Heart left ventricle (tissue), 16 donors: ENCODE measurements at regions not wholly inside any gene's neighbourhood (a gene's known extent, or its start where the extent isn't known, plus 50 kb on each side); places are given as distances from the start of the nearest gene placed in this dataset.

Experiments
- ATAC-seq, 4 donors: fragments of 200-7000 bp; cut with Tn5 transposase; one replicate each; pipeline ENCODE4 v1.9.1; 2020 to 2022; ENCODE audit warnings: moderate library complexity in 4 of 4, mild to moderate bottlenecking in 3 of 4, moderate number of reproducible peaks in 1 of 4
- DNase-seq, 5 donors: peaks; one replicate each; pipeline ENCODE4 v3.0.0-alpha.2; 2020
- H3K27ac ChIP-seq, 12 donors: fragments of 200-600 bp; sonication (generic) in 4 of 12; one replicate each; pipeline versions ENCODE4 v1.5.0 to v1.8.0; 2016 to 2022; ENCODE audit warnings: mild to moderate bottlenecking in 2 of 12
- H3K27me3 ChIP-seq, 9 donors: fragments of 200-600 bp; sonication (generic) in 2 of 9; one replicate each; pipeline versions ENCODE4 v1.5.1 to v1.8.0; 2016 to 2022; ENCODE audit warnings: mild to moderate bottlenecking in 3 of 9
- H3K36me3 ChIP-seq, 9 donors: fragments of 200-600 bp; sonication (generic) in 2 of 9; one replicate each; pipeline versions ENCODE4 v1.5.0 to v1.8.0; 2018 to 2022; ENCODE audit warnings: mild to moderate bottlenecking in 2 of 9
- H3K4me1 ChIP-seq, 12 donors: fragments of 200-600 bp; sonication (generic) in 4 of 12; one replicate each; pipeline versions ENCODE4 v1.5.0 to v1.8.0; 2016 to 2022; ENCODE audit warnings: mild to moderate bottlenecking in 3 of 12
- H3K4me3 ChIP-seq, 12 donors: fragments of 200-600 bp; sonication (generic) in 4 of 12; one replicate each; pipeline versions ENCODE4 v1.5.0 to v1.8.0; 2017 to 2022; ENCODE audit warnings: mild to moderate bottlenecking in 9 of 12, moderate library complexity in 4 of 12
- H3K9me3 ChIP-seq, 12 donors: fragments of 200-600 bp; sonication (generic) in 4 of 12; one replicate each; pipeline versions ENCODE4 v1.5.0 to v1.8.0; 2016 to 2022; ENCODE audit warnings: mild to moderate bottlenecking in 1 of 12
- POLR2A ChIP-seq, 2 donors: fragments of 450-650 bp; IDR thresholded peaks; one replicate each; pipeline ENCODE4 v1.6.1; 2017; ENCODE audit warnings: antibody characterized with exemption in 2 of 2, mild to moderate bottlenecking in 2 of 2, moderate library complexity in 2 of 2
- WGBS, 4 donors: extraction: QIAGEN DNeasy Blood & Tissue Kit in 2 of 4; methylation state at CpG; one replicate each; pipeline versions ENCODE4 v1.1.5 to v1.1.7; 2013 to 2018; 5-methylcytosine and 5-hydroxymethylcytosine counted together
- intact Hi-C, 10 donors: fragments of 100-400 bp; cut with DNase I; formaldehyde crosslinking; loops; one replicate each; pipeline versions ENCODE4 v1.11.1 to v1.14.2; 2022
- TF ChIP-seq, protein P1 (sequence below), 12 donors: fragments of 200-600 bp; sonication (generic) in 4 of 12; IDR thresholded peaks; one replicate each; pipeline versions ENCODE4 v1.5.0 to v1.8.0; 2018 to 2022; ENCODE audit warnings: antibody characterized with exemption in 12 of 12, mild to moderate bottlenecking in 5 of 12
- donor health status: ischemic (EF 13 %, LVEDD 7.1; RV severe dilation, severe dysfunction).
- donor health status: healthy with polysubstance abuse.
- donor health status: DM: no; HTN: yes; CAD: no.
- donor health status: DM: no; HTN: no; CAD: no.
- donor health status: ischemic (EF 25% LVEDD 6.9; RV normal size, moderate dysfunction).
- donor health status: ischemic (EF 25% LVEDD 5.7; RV mildly dilated, moderate dysfunction).
- donor health status: healthy.
- donor health status: DM: yes; HTN: yes; CAD: no.
- donor health status: ischemic (EF 35%, LVEDD 5.7; RV mildly dilated, moderate dysfunction).
- donor health status: nonischemic (EF 11% LVEDD 7.7; RV severe dilation, severe dysfunction).
- donor health status: DM: yes; HTN: yes; CAD: no.
- donor health status: PGD.
- donor health status: ischemic (EF 29% LVEDD 5.4; RV normal size, mild dysfunction).
- donor health status: nonischemic (EF 23%, LVEDD 6.1; RV moderate dilation, normal function).

DNA sequence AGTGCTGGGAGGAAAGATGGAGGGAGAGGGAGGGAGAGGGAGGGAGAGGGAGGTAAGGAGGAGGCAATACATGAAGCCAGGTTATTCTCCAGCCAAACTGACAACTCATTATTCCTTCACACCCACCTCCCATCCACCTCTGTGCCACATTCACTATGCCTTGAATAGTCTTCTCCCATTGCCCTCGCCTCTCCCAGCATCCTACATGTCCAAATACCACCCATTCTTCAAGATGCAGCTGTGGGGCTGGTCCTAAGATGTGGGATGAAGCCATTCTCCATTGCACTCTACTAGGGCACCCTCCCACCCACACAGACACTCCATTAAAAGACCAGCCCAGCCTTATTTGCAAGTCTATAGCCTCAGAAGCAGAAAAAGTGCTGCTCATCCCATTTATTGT, 165.8 kb downstream of the RRAGC start:
- TF ChIP-seq, protein P1, sequence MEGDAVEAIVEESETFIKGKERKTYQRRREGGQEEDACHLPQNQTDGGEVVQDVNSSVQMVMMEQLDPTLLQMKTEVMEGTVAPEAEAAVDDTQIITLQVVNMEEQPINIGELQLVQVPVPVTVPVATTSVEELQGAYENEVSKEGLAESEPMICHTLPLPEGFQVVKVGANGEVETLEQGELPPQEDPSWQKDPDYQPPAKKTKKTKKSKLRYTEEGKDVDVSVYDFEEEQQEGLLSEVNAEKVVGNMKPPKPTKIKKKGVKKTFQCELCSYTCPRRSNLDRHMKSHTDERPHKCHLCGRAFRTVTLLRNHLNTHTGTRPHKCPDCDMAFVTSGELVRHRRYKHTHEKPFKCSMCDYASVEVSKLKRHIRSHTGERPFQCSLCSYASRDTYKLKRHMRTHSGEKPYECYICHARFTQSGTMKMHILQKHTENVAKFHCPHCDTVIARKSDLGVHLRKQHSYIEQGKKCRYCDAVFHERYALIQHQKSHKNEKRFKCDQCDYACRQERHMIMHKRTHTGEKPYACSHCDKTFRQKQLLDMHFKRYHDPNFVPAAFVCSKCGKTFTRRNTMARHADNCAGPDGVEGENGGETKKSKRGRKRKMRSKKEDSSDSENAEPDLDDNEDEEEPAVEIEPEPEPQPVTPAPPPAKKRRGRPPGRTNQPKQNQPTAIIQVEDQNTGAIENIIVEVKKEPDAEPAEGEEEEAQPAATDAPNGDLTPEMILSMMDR (IDR thresholded peaks at IDR 0.05) = no peak
- TF ChIP-seq POLR2A (IDR thresholded peaks at IDR 0.05) = no peak
- H3K27me3 ChIP-seq = peaks cover 0 to 13% (median 6%) of the 10 kb centered on the region in 9 donors
- ATAC-seq (no peak), DNase-seq (no peak)
- intact Hi-C loops = no loop called here
- H3K4me1 ChIP-seq = no peaks in the 10 kb centered on the region
- H3K27ac ChIP-seq = no peak overlapping the region
- H3K4me3 ChIP-seq = no peak overlapping the region
- no peaks in the 10 kb centered on the region for H3K36me3 ChIP-seq
- peaks cover 0 to 6% (median 0%) of the 10 kb centered on the region in 12 donors for H3K9me3 ChIP-seq
- 33 to 56% (median 42%) methylated on average over 1 of the region's 1 CpG for WGBS, 4 donors

DNA sequence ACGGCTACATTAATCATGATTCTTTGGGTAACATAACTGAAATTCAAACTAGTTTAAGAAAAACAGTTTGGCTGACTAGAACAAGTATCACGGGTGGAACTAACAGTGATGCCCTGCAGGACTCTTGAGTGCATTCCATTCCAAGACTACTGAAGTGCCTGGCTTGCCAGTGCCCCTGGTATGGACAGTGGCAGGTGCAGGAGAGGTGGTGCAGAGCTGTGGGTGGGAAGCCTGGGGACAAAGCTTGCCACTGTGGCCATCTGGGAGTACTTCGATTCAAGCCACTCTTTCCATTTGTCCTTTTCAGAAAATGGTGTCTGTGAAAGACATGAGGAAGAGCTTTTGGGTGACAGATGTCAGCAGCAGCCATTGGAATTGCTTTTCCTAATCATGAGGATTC, 166.5 kb downstream of the RRAGC start:
- no peak overlapping the region for H3K27ac ChIP-seq
- intact Hi-C loops = no loop called here
- H3K4me1 ChIP-seq = no peaks in the 10 kb centered on the region
- WGBS, 4 donors = 73 to 81% (median 76%) methylated on average over 3 of the region's 3 CpGs
- no peaks in the 10 kb centered on the region for H3K36me3 ChIP-seq
- DNase-seq = no peak
- ATAC-seq = no peak
- H3K9me3 ChIP-seq = peaks cover 0 to 5% (median 0%) of the 10 kb centered on the region in 12 donors
- peaks cover 0 to 16% (median 10%) of the 10 kb centered on the region in 9 donors for H3K27me3 ChIP-seq
- no peak overlapping the region for H3K4me3 ChIP-seq
- TF ChIP-seq POLR2A (IDR thresholded peaks at IDR 0.05) = no peak
- TF ChIP-seq, protein P1 (IDR thresholded peaks at IDR 0.05) = no peak

DNA sequence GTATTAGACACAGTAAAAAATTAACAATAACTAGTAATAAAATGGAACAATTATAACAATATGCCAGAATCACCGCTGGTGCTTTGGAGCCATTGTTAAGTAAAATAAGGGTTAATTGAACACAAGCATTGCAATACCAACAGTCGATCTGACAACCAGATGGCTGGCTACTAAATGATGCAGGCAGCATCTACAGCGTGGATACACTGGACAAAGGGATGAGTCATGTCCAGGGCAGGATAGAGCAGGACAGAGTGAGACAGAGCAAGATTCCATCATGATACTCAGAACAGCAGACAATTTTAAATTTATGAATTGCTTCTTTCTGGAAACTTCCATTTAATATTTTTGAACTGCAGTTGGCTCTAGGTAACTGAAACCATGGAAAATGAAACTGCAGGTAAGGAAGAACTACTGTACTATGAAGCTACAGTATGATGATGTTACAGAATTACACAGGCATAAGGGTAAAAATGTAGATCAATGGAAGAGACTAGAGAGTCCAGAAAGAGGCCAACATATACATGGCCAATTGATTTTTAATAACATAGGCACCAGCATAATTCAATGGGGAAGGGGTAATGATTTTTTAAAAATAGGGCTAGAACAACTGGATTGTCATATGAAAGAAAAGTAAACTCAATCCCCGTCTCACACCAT, 168.7 kb downstream of the RRAGC start:
- Histone ChIP-seq H3K27ac (no peak overlapping the region), H3K27me3 (peaks cover 0 to 34% (median 16%) of the 10 kb centered on the region in 9 donors), H3K4me3 (no peak overlapping the region), H3K4me1 (no peaks in the 10 kb centered on the region), H3K9me3 (peaks cover 0 to 4% (median 0%) of the 10 kb centered on the region in 12 donors), H3K36me3 (no peaks in the 10 kb centered on the region)
- ATAC-seq = no peak
- DNase-seq = no peak
- 57 to 60% (median 60%) methylated on average over 4 of the region's 4 CpGs for WGBS, 4 donors
- TF ChIP-seq POLR2A (IDR thresholded peaks at IDR 0.05) = no peak
- TF ChIP-seq, protein P1 (IDR thresholded peaks at IDR 0.05) = no peak
- intact Hi-C loops = no loop called here

DNA sequence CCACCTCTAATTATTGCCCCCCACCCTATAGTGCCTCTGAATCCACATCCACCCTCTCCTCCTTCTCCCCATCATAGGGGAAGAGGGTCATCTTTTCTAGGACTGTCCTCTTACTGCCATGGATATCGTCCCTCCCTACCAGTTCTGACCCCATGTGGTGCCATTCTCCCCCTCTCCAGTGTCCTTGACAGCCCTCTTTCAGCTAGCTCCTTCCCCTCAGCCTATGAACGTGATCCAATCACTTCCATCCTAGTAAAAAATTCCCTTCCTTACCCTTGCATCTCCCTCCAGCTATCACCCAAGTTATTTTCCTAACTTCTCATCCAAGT, 172.7 kb downstream of the RRAGC start:
- no peaks in the 10 kb centered on the region for H3K36me3 ChIP-seq
- intact Hi-C loops = no loop called here
- no peak overlapping the region for H3K4me3 ChIP-seq
- H3K9me3 ChIP-seq = no peaks in the 10 kb centered on the region
- no peaks in the 10 kb centered on the region for H3K4me1 ChIP-seq
- 26 to 32% (median 30%) methylated on average over 2 of the region's 2 CpGs for WGBS, 4 donors
- peaks cover 0 to 48% (median 27%) of the 10 kb centered on the region in 9 donors for H3K27me3 ChIP-seq
- DNase-seq (no peak), ATAC-seq (no peak)
- H3K27ac ChIP-seq = no peak overlapping the region
- TF ChIP-seq, protein P1 (IDR thresholded peaks at IDR 0.05) = no peak
- no peak for TF ChIP-seq POLR2A (IDR thresholded peaks at IDR 0.05)
